ENCODE measurements at regions not wholly inside any gene's neighbourhood (a gene's known extent, or its start where the extent isn't known, plus 50 kb on each side); places are given as distances from the start of the nearest gene placed in this dataset.

DNA sequence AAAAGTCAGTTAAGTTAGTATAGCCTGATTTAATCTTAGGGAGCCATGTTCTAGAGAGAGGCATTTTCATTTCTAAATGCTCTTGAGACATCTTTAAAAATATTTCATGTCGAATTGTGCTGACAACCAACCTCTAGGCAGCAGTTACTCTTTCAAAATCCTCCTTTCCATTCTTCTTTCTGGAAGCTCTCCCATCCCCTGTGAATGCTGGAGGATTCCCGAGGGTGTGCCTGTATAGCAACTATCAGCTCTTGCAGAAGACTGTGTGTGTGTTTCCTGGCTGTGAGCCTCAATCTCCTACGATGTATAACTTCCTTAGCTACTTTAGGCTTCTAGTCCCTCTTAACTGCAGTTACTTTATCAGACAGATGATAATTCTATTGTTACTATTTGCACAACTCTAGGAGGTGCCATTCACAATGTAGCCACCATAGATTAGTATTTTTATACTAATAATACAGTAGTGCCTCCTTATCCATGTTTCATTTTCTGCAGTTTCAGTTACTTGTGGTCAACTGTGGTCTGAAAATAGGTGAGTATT is 250.3 kb downstream of the EDEM1 start:
- TF ChIP-seq, protein P1, sequence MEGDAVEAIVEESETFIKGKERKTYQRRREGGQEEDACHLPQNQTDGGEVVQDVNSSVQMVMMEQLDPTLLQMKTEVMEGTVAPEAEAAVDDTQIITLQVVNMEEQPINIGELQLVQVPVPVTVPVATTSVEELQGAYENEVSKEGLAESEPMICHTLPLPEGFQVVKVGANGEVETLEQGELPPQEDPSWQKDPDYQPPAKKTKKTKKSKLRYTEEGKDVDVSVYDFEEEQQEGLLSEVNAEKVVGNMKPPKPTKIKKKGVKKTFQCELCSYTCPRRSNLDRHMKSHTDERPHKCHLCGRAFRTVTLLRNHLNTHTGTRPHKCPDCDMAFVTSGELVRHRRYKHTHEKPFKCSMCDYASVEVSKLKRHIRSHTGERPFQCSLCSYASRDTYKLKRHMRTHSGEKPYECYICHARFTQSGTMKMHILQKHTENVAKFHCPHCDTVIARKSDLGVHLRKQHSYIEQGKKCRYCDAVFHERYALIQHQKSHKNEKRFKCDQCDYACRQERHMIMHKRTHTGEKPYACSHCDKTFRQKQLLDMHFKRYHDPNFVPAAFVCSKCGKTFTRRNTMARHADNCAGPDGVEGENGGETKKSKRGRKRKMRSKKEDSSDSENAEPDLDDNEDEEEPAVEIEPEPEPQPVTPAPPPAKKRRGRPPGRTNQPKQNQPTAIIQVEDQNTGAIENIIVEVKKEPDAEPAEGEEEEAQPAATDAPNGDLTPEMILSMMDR (IDR thresholded peaks at IDR 0.05) = no peak
- TF ChIP-seq POLR2A (IDR thresholded peaks at IDR 0.05) = no peak

Data from testis (tissue), 2 donors.